GM21825 (cell line): ENCODE measurements at regions not wholly inside any gene's neighbourhood (a gene's known extent, or its start where the extent isn't known, plus 50 kb on each side); places are given as distances from the start of the nearest gene placed in this dataset.
"Not testable (repeated sequence)": the region's sequence is repeated elsewhere in the genome, so short reads cannot be mapped to it uniquely, and the experiment has no call there.

Experiments used
- ATAC-seq: cut with Tn5 transposase; IDR thresholded peaks from one replicate; pipeline ENCODE4 v1.9.1; 2021; ENCODE audit warnings: mild to moderate bottlenecking, moderate library complexity; ENCODE audit not compliant: unreplicated experiment

- no peak for ATAC-seq
These were observed 60.5 kb upstream of the ZFHX3 start for GRCh38 chr16:73108195-73108963.

GRCh38 chr16:73107371-73107770, 59.4 kb upstream of the ZFHX3 start:
- ATAC-seq, result no peak

- no peak for ATAC-seq
These were observed 58.6 kb upstream of the ZFHX3 start for GRCh38 chr16:73106329-73107034.

GRCh38 chr16:73101568-73101967, 53.6 kb upstream of the ZFHX3 start:
- ATAC-seq, result no peak

- ATAC-seq, result not testable (repeated sequence)
These were observed 51.7 kb upstream of the ZFHX3 start for GRCh38 chr16:73099601-73100000.
